Cardiac muscle cell (in vitro differentiated cells and primary cell): ENCODE measurements at regions not wholly inside any gene's neighbourhood (a gene's known extent, or its start where the extent isn't known, plus 50 kb on each side); places are given as distances from the start of the nearest gene placed in this dataset.
A peak's percentile ranks its signal among the peaks of the same experiment; 100 is the strongest.

ENCODE experiments used
- DNase-seq, 2 donors: peaks; one replicate each; pipeline versions ENCODE4 v3.0.0 to v3.0.0-alpha.2; 2010 to 2017; ENCODE audit warnings: low read depth in 1 of 2, low spot score in 1 of 2
- H3K27ac ChIP-seq: fragments of 200-600 bp; sonication (generic); 2 replicates; pipeline ENCODE4 v1.5.1; 2016
- H3K27me3 ChIP-seq: fragments of 200-600 bp; sonication (generic); 2 replicates; pipeline ENCODE4 v1.6.0; 2016; ENCODE audit warnings: control low read depth
- H3K36me3 ChIP-seq: fragments of 200-600 bp; sonication (generic); 2 replicates; pipeline ENCODE4 v1.5.1; 2016; ENCODE audit warnings: control low read depth
- H3K4me1 ChIP-seq: fragments of 200-600 bp; sonication (generic); 2 replicates; pipeline ENCODE4 v1.8.1; 2017; ENCODE audit warnings: low read depth, mild to moderate bottlenecking, mixed run types
- H3K4me3 ChIP-seq: fragments of 200-600 bp; sonication (generic); 2 replicates; pipeline ENCODE4 v1.5.1; 2016; ENCODE audit warnings: mild to moderate bottlenecking
- H3K9me3 ChIP-seq: fragments of 200-600 bp; sonication (generic); 2 replicates; pipeline ENCODE4 v1.5.1; 2017; ENCODE audit warnings: low read depth, mild to moderate bottlenecking, control low read depth
- CTCF ChIP-seq: IDR thresholded peaks from 2 replicates; pipeline ENCODE4 v1.5.1; 2012; ENCODE audit warnings: low read depth, mild to moderate bottlenecking, low read length

DNA sequence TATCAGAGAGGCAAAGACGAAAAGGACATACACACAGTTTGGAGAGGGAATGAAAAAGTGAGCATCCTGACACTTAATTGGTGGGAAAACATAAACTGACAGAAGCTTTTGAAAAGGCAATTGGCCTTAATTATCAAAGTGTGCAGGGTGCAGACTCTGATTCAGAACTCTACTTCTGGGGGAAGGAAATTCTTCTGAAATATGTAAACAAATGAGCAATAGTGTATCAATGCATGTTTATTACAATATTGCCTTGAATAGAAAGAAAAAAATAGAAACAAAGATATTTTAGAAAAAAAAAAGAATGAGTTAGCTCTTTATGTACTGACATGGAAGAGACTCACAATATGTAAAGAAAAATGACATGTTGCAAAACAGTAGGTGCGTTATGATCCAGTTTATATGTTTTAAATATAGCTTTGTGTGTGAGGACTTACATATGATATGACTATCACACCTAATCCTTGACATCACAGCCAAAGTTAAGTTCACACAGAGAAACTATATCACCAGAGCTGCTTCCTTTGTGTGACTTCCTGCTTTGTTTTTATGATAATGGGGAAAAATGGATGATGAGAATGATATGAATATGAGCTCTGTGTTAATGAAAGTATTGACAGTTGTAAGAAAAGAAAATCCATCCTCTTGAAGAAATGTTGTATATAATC, 182.4 kb downstream of the KCTD12 start:
- Histone ChIP-seq H3K27me3 (no peaks in the 10 kb centered on the region), H3K36me3 (no peaks in the 10 kb centered on the region), H3K4me3 (no peak overlapping the region), H3K9me3 (no peaks in the 10 kb centered on the region), H3K27ac (no peak overlapping the region), H3K4me1 (peaks cover 13% of the 10 kb centered on the region)
- no peak for DNase-seq
- TF ChIP-seq CTCF, result no peak

GRCh38 chr13:76703216-76703615, 183.0 kb downstream of the KCTD12 start:
- DNase-seq, result peak in 1 of 2 donors; percentile 45
- no peak for TF ChIP-seq CTCF
- no peaks in the 10 kb centered on the region for H3K9me3 ChIP-seq
- H3K4me3 ChIP-seq, result no peak overlapping the region
- peaks cover 13% of the 10 kb centered on the region for H3K4me1 ChIP-seq
- no peak overlapping the region for H3K27ac ChIP-seq
- no peaks in the 10 kb centered on the region for H3K36me3 ChIP-seq
- no peaks in the 10 kb centered on the region for H3K27me3 ChIP-seq

DNA sequence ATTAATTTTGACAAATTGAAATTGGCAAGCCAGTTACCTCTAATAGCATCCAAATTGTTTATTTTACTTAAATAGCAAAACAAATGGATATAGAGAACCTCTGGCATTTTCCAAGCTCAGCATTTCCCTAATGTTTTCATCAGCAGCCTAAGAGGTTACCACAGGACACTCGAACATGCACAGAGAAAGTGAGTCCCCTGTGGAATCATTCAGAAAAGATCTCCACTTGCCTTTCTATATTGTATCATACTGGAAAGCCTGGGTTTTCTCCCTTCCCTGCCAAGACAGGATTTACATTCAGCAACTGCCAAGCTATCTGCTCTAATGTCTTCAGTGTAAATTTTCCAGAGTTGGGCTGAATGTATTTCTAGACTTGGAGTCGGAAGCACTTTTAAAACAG, 188.9 kb downstream of the KCTD12 start:
- Histone ChIP-seq H3K36me3 (no peaks in the 10 kb centered on the region), H3K4me1 (peaks cover 6% of the 10 kb centered on the region), H3K27ac (no peak overlapping the region), H3K27me3 (no peaks in the 10 kb centered on the region), H3K9me3 (no peaks in the 10 kb centered on the region), H3K4me3 (no peak overlapping the region)
- TF ChIP-seq CTCF, result no peak
- no peak for DNase-seq

DNA sequence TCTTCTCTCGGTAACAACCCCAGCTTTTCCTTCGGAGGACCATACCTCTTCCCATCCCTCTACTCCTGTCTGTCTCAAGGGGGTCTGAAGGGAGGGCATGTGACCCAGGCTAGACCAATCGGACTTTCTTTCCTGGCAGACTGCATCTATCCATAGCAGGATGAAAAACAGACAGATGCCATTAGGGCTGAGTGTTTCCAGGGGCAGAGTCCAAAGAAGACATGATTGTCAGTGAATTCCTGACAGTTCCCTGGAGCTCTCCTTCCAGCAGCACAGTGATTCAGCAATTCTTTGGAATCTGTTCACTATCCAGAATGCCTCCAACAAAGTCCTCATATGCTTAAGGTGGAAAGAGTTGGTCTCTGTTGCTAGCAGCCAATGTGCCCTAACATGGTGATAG, 189.8 kb downstream of the KCTD12 start:
- peak in 1 of 2 donors; percentile 34 for DNase-seq
- Histone ChIP-seq H3K4me3 (no peak overlapping the region), H3K36me3 (no peaks in the 10 kb centered on the region), H3K9me3 (no peaks in the 10 kb centered on the region), H3K27me3 (no peaks in the 10 kb centered on the region), H3K27ac (no peak overlapping the region), H3K4me1 (peaks cover 11% of the 10 kb centered on the region)
- TF ChIP-seq CTCF, result no peak

DNA sequence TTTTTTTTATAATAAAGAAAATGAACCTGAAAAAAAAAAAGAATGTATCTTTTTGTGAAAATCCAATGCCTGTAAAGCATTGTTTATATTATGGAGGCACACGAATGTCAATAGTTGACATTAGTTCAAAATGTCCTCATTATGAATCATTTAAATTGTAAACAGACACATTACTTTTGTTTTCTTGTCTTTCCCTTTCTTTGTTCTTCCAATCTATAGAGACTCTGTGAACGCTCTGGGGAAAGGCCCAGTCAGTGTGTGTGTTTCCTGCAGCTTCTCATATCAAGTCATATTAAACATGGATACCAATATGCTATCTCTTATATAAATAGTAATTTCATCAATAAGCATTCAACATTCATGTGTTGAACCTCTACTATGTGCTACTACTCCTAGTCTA, 193.1 kb downstream of the KCTD12 start:
- peaks cover 11% of the 10 kb centered on the region for H3K4me1 ChIP-seq
- no peak overlapping the region for H3K4me3 ChIP-seq
- H3K9me3 ChIP-seq, result no peaks in the 10 kb centered on the region
- no peak overlapping the region for H3K27ac ChIP-seq
- TF ChIP-seq CTCF, result no peak
- no peak for DNase-seq
- H3K27me3 ChIP-seq, result no peaks in the 10 kb centered on the region
- H3K36me3 ChIP-seq, result no peaks in the 10 kb centered on the region
